SK-N-SH (cell line): ENCODE measurements at regions not wholly inside any gene's neighbourhood (a gene's known extent, or its start where the extent isn't known, plus 50 kb on each side); places are given as distances from the start of the nearest gene placed in this dataset.

ENCODE experiments used
- JUND ChIP-seq: IDR thresholded peaks from 2 replicates; pipeline ENCODE4 v1.4.0; 2012
- RFX5 ChIP-seq: IDR thresholded peaks from 2 replicates; pipeline ENCODE4 v1.6.1; 2012; ENCODE audit warnings: mild to moderate bottlenecking, improper control_type of control experiment, low read length
- TEAD4 ChIP-seq: IDR thresholded peaks from 2 replicates; pipeline ENCODE4 v1.4.0; 2012; ENCODE audit warnings: mild to moderate bottlenecking, borderline replicate concordance; ENCODE audit not compliant: insufficient read depth
- YY1 ChIP-seq: IDR thresholded peaks from 2 replicates; pipeline ENCODE4 v1.4.0; 2012; ENCODE audit warnings: low read depth, mild to moderate bottlenecking
- TF ChIP-seq, protein P1 (sequence below): fragments of 200-600 bp; sonication (generic); IDR thresholded peaks from 2 replicates; pipeline ENCODE4 v1.6.1; 2017; ENCODE audit warnings: antibody characterized with exemption, mild to moderate bottlenecking, moderate library complexity
- TF ChIP-seq, protein P2 (sequence below): IDR thresholded peaks from 2 replicates; pipeline ENCODE4 v1.6.1; 2012; ENCODE audit warnings: mild to moderate bottlenecking, low read depth, low read length, moderate library complexity

DNA sequence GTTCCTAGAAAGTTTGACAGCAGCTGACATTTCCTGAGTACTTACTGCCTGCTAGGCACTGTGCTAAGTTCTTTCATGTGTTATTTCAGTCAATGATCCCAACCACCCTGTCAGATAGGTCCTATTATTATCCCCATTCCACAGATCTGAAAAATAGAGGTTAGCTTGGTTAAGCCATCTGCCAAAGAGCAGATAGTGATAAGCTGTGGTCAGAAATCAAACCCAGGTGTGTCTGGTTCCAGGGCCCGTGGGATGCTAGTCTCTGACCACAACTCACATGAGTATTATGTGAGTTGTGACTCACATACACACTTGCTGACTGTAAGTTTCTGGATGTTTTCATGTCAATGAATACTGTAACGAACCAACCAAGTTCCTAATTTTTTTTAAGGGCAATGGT is 132.0 kb upstream of the APCDD1 start:
- TF ChIP-seq, protein P1, sequence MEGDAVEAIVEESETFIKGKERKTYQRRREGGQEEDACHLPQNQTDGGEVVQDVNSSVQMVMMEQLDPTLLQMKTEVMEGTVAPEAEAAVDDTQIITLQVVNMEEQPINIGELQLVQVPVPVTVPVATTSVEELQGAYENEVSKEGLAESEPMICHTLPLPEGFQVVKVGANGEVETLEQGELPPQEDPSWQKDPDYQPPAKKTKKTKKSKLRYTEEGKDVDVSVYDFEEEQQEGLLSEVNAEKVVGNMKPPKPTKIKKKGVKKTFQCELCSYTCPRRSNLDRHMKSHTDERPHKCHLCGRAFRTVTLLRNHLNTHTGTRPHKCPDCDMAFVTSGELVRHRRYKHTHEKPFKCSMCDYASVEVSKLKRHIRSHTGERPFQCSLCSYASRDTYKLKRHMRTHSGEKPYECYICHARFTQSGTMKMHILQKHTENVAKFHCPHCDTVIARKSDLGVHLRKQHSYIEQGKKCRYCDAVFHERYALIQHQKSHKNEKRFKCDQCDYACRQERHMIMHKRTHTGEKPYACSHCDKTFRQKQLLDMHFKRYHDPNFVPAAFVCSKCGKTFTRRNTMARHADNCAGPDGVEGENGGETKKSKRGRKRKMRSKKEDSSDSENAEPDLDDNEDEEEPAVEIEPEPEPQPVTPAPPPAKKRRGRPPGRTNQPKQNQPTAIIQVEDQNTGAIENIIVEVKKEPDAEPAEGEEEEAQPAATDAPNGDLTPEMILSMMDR = no peak
- no peak for TF ChIP-seq RFX5
- TF ChIP-seq, protein P2, sequence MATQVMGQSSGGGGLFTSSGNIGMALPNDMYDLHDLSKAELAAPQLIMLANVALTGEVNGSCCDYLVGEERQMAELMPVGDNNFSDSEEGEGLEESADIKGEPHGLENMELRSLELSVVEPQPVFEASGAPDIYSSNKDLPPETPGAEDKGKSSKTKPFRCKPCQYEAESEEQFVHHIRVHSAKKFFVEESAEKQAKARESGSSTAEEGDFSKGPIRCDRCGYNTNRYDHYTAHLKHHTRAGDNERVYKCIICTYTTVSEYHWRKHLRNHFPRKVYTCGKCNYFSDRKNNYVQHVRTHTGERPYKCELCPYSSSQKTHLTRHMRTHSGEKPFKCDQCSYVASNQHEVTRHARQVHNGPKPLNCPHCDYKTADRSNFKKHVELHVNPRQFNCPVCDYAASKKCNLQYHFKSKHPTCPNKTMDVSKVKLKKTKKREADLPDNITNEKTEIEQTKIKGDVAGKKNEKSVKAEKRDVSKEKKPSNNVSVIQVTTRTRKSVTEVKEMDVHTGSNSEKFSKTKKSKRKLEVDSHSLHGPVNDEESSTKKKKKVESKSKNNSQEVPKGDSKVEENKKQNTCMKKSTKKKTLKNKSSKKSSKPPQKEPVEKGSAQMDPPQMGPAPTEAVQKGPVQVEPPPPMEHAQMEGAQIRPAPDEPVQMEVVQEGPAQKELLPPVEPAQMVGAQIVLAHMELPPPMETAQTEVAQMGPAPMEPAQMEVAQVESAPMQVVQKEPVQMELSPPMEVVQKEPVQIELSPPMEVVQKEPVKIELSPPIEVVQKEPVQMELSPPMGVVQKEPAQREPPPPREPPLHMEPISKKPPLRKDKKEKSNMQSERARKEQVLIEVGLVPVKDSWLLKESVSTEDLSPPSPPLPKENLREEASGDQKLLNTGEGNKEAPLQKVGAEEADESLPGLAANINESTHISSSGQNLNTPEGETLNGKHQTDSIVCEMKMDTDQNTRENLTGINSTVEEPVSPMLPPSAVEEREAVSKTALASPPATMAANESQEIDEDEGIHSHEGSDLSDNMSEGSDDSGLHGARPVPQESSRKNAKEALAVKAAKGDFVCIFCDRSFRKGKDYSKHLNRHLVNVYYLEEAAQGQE = no peak
- no peak for TF ChIP-seq YY1
- no peak for TF ChIP-seq JUND
- TF ChIP-seq TEAD4 = no peak
